Loucy (cell line): ENCODE measurements at regions not wholly inside any gene's neighbourhood (a gene's known extent, or its start where the extent isn't known, plus 50 kb on each side); places are given as distances from the start of the nearest gene placed in this dataset.

ENCODE experiments used
- CTCF ChIP-seq: fragments of 200-600 bp; sonication (generic); conservative IDR thresholded peaks from 2 replicates; pipeline ENCODE4 v1.5.1; 2014; ENCODE audit warnings: mild to moderate bottlenecking, antibody characterized with exemption, low read length
- EZH2phosphoT487 ChIP-seq: fragments of 200-600 bp; IDR thresholded peaks from 2 replicates; pipeline ENCODE4 v1.6.1; 2018; ENCODE audit warnings: antibody characterized with exemption, mild to moderate bottlenecking, moderate library complexity, borderline replicate concordance

GRCh38 chr2:175398848-175399247 is 217.3 kb upstream of the ATP5MC3 start:
- TF ChIP-seq CTCF (no peak), EZH2phosphoT487 (no peak)
